RCC 7860 (cell line): ENCODE measurements at regions not wholly inside any gene's neighbourhood (a gene's known extent, or its start where the extent isn't known, plus 50 kb on each side); places are given as distances from the start of the nearest gene placed in this dataset.

Experiments used
- DNase-seq: peaks from one replicate; pipeline ENCODE4 v3.0.0-alpha.2; 2015; ENCODE audit warnings: low spot score
- FAIRE-seq: peaks from 2 replicates; lab custom pipeline; 2012; peaks lifted over from hg19 to GRCh38; lab: Jason Lieb, UNC

DNA sequence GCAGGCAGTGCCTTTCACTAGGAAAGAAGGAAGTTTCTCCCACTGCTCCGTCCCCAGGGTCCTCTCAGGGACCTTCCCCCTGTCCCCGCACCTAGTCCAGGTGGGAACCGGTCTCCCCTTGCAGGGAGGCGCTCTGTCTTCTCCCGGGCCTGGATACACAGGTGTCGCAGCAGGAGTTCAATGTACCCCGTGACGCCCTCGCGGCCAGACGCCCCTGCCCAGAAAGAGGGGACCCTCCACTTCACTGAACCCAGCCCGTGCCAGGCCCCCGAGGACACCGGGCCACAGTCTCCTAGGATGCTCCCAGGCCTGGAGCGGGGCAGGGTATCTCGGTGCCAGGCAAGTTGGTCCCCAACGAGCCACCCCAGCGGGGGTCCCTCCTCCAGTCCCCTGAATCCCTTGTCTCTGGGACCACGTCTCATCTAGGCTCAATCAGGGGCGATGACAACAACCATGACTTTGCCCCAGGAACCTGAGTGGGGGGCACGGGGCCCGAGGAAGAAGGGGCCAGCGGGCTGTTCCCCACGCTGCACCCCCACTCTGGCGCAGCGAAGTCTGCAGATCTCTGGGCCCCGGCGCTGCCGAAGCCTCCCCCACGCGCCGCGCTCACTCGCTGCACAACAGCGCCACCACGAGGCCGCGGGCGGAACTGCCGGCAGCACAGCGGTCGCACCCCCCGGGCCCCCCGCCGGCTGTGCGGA lies 103.0 kb downstream of the EDN3 start:
- FAIRE-seq (no peak), DNase-seq (no peak)

DNA sequence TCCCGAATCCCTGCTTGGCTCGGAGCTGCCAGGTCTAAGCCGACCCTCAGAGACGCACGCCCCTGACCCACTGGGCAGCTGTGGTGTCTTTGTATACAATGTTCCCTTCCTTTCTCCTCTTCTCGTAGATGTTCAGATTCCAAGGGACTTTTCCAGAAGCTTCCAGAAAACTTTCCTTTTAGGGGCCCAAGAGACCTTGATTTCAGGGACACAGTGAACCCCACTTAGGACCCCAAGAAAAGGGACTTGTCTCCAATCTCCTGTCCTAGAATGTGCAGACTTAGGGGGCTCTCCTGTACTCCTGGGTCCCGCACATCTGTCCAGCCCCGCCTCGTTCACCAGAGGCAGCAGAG lies 103.5 kb downstream of the EDN3 start:
- FAIRE-seq (no peak), DNase-seq (no peak)

DNA sequence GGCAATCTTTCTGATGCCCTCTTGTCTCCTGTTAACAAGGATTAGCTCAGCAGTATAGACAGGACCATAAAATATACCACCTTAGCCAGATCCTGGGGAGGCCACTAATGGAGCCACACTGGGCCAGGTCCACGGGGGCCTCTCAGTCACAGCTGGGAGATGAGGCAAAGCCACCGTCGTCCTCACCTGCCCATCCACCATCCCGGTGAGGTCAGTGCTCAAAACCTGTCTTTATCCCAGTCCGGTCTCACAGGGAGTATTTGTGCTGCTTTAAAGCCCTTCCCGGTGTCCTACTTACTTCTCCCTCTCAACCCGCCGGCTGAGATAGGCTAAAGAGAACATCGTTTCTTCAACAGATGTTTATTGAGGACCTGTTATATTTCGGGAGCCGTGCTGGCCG lies 104.3 kb downstream of the EDN3 start:
- FAIRE-seq (no peak), DNase-seq (no peak)

DNA sequence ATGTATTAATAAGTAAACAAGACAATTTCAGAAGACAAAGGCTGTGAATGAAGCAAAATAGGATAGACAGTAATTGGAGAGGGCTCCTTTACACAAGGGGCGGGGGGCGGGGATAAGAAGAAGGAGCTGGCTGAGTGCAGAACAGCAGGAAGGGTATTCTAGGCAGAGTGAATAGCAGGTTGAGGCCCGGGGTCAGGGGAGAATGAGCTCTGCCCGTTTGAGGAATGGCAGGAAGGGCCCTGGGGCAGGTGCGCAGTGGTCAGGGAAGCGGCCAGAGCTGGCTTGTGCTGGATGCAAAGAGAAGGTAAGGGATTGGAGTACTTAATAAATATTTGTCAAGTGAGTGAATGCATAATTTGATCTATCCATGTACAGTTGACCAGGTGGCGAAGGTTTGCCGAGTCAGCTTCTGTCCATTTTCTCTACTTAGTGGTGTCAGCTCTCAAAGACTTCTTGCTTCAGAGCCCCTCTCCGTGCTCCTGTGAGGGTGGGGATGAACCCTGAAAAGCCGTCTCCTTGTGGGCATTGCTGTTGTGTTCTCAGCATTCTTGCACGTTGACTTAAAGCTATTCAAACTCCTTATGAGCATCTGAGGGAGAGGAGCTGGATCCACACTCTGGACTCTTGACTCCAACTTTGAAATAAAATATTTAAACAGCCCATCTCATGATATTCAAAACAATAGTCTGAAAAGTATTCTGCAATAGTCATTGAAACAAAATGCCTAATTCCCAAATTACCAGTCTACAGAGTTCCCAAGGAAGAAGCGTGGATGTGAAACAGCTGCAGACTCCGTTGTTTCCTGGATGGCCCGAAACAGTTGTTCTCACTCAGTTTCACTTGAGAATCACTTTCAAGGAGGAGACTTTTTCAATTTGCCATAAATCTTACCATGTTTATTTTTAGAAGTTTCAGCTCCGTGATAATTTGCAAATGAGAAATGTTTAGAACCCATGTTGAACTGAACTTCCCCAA lies 105.1 kb downstream of the EDN3 start:
- FAIRE-seq (no peak), DNase-seq (no peak)

DNA sequence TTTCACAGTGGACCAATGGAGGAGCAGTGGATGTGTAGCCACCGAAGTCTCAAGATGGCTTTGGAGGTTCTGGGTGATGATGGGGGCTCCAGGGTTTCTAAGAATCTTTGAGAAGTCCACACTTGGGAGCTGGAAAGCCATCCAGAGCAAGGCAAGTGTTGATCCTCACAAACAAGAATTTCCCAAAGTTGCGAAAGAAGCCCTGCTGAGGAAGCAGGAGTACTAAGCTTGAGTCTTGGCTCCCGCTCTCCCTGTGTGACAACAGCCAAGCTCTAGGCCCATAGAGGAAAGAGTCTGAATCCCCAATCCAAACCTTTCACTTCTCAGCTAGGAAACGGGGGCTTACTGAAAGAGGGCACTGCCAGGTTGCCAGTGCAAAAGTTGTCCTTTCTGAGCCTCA lies 106.0 kb downstream of the EDN3 start:
- FAIRE-seq = no peak
- no peak for DNase-seq

DNA sequence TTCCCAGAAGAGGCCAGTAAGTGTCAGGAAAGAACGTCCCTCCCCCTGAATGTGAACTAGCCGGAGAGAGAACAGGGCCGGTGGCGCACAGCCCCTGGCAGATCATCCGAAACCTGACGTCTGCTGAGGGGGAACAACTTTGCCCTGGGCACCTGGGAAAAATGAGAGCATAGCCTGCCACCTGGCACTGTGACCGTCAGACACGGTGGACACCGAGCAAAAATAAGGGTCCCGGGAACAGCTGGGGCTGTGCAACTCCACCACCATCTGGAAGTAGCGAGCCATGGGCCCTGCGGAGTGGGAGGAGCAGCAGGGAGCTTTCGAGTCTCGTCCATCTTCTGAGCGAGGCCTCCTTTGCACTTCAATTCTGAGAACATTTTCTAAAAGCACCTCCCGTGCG lies 110.8 kb downstream of the EDN3 start:
- no peak for DNase-seq

DNA sequence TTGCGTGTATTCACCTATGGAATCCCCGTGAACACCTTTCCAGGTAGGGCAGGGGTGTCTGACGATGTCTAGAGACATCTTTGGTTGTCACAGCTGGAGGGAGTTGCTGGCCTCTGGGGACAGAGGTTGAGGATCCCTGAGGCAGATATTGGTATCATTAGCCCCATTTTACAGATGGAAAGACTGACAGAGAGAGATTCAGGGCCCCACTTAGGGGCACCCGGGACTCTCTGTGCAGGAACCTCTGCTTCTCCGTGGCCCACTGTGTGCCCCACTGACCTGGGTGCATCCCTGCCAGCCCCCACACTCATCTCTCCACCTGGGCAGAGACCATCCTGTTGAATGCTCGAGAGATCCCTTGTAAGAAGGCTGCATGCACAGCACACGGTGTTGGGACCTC lies 111.2 kb downstream of the EDN3 start:
- FAIRE-seq = no peak

More for the DNA sequence above, 110.8 kb downstream of the EDN3 start:
- no peak for FAIRE-seq

DNA sequence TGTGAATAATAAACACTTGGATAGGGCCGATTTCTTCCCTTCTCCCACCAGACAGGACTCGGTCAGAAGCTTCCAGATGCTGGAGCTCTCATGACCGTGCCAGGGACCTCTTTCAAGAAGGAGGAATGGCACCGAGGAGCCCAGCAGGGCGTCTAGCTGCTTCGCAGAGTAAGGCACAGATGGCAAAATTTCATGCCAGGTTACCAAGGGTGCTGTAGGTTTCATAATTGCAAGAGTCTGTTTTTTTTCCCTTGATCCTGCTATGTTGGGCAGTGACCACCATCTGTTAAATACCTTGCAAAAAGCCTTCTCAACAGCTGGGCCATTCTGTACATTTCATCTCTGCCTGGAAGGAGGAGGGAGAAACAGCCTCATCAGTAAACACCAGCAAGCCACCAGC lies 111.8 kb downstream of the EDN3 start:
- no peak for FAIRE-seq

More for the DNA sequence above, 111.2 kb downstream of the EDN3 start:
- no peak for DNase-seq

DNA sequence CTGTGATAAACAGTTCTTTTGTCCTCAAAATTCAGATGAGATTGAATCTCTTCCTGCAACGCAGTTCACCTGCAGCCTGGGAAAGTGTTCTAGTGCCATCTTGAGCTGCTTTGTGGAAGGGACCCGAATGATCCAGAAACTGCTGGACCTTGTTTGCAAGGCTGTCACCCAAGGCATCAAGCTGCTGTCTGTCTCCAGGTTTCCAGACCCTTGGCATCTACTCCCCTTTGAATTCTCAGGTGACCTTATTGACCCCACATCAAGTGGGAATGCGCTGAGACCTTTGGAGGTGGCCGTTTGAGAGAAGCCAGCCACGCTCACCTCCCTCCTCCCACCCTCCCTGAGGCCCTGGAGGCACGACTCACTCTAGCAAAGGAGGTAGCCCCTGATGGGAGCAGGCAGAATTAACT lies 112.5 kb downstream of the EDN3 start:
- FAIRE-seq (no peak), DNase-seq (no peak)

More for the DNA sequence above, 111.8 kb downstream of the EDN3 start:
- DNase-seq = no peak

DNA sequence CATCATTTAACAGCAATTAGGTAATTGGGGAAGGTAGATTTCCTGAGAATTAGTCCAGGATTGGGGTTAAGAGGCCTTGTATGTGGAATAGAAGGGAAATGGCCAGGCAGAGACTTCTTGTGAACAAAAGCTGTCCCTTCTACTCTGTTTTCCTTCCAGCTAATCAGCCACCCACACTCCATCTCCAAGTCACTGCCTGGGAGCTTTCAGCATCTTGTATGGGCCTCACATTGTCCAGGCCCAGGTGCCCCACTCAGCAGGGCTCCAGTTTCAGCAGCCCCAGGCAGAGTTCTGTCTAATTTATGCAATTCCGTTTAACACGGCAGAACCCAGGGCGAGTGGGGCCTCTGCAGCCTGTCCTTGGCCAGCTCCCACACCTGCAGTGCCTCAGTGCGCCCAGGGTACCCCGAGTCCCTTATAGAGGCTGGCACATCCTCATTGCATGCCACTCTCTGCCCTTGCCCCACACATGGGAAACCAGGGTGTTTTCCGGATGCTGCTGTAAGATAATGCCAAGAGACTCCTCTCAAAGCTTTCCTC lies 113.0 kb downstream of the EDN3 start:
- FAIRE-seq = no peak
- no peak for DNase-seq

DNA sequence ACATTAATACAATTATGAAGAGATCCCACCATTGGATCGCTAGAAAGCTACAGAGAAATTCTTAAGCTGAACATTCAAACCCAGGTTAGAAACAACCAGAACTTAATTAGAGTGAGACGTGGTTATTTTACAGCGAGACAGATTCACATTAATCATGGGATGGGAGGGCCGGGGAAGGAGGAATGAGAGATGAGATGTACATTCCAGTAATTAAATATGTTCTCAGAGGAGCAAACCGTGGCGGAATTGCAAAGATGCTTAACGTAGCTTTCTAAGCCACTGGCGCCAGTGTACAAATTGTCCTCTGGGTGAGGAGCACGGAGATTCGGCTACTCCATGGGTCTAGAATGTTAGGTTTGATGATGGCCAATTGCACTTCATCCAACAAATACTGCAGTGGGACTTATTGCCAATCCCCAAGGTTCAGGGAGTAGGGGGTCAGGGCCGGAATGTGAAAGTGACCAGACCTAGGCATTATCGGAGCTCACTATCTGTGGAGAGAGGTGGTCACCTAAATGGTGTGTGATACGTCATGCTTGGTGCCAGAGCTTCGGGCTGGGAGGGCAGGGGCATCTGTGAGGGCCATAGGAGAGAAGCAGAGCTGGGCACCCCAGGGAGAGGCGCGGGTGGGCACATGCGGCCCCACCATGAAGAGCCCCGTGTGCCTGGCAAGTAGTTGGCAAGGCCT lies 114.7 kb downstream of the EDN3 start:
- FAIRE-seq = no peak
- no peak for DNase-seq

DNA sequence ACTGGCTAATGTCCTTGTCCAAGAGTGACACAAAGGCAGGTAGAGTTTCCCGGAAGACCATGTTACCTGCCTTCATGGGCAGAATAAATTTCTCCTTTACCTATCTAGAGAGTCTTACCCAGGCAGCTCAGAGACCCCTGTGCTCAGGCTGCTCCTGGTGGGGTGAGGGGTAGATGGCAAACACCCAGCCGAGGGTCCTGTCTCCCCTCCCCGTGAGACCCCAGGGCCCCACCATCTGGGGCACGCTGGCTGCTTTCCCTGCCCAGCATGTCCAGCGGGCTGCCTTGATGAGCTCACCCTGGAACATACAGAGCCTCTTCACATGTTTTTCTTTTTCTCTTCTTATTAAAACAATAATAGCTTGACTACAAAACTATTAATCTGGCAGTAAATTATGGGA lies 116.5 kb downstream of the EDN3 start:
- no peak for DNase-seq
- no peak for FAIRE-seq

DNA sequence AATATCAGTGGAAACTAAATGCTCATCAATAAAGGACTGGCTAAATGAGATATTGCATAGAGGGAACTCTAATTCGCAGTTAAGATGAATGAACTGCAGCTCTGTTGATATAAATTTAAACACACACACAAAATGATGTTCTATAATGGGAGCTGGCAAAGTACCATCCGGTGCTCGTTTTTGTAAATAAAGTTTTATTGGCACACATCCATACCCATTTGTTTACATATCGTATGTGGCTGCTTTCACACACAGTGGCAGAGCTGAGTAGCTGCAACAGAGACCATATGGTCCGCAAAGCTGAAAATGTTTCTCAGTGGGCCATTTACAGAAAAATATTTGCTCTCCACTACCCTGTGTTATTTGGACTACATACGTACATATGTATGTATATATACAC lies 120.7 kb downstream of the EDN3 start:
- FAIRE-seq (no peak), DNase-seq (no peak)

DNA sequence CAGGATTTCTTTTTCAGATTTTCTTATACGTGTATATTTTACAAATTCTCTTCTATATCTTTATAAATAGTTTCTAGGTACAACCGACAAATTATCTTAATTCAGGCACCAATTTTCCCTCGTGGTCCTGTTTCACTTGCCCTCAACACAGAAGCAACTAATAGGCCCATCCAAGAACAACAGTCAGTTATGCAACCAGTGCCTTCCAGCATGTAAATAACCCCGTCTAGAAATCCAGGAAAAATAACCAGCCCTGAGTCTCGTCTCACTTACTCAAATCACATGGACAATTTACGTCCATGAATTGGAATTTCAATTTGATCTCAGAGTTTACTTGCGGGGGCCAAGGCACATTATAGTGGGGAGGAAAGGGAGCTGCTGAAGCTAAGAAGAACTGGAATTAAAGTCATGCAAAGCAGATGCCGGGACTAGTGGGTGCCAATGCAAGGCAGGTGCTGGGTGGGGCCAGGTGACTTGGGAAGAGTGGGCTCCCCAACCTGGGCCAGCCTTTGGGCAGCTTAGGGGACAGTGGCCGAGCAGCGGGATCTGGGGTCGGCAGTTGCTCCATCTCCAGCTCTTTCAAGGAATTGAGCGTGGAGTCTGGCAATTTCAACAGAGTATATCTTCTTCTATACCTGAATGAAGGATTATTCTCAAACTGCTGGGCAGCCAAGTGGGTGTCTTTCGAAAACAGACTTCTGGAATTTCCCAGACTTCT lies 121.7 kb downstream of the EDN3 start:
- no peak for FAIRE-seq
- DNase-seq = no peak

DNA sequence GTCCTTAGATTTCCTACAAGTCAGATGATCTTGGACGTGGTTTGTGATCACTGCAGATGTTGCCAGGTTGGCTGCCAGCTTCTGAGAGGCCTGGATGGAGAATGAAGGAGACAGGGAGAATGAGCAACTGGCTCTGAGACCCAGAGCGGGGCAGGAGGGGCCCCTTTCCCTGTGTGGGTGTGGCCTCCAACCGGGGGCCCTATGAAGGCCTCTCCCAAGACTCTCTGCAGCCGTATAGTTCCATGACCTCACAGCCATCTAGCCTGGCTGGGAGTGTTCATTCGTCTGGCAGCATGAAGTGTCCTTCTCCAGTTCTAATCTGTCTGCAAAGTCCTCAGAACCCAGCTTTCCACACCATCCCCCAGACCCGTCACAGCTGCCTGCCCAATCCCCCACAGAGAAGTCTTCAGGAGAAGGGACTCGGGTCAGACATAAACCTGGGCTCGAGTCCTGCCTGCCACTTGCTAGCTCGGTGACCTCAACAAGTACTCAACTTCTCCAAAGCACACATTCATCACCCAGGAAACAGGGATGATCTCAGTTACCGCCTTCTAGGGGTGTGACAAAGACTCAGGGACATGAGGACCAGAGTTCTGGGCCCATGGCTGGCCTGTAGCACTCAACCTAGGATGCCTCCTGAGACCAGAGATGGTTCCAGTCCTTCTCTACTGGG lies 122.6 kb downstream of the EDN3 start:
- FAIRE-seq (no peak), DNase-seq (no peak)

DNA sequence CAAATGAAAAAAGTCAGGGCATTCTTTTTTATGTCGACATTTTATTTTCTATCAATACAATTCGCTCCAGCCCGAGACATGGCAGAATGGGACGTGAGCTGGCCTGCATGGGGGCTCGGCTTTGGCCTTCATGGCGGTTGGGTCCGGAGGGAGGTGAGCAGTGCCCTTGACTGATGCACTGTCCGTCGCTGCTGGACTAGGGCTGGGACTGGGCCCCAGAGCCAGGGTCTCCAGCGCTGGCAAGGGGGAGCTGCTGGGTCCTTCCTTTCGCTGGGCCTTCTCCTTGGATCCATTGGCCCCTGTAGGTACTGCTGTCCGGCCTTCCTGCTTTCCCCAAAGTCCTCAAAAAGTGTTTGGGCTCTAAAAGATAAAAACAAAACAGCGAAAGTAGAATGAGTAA lies 124.6 kb downstream of the EDN3 start:
- FAIRE-seq = no peak
- no peak for DNase-seq

DNA sequence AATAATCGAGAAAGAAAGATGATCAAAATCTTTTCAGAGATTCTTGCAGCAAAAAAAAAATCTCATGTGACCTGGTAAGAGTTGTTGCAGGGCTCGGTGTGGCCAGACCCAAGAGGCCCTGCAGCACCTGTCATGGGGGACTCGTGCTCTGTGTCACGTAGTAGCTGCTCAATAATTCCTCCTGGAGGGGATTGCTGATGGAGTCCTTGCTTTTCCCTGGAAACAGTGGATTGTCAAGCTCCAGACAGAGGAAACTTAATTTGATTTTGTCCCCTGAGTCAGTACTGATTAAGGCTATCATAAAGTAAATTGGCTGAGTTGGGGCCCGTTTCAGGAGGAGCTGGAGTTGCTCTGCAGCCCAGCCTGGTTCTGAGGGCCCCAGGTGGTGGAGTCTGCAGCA lies 125.2 kb downstream of the EDN3 start:
- no peak for FAIRE-seq
- no peak for DNase-seq

DNA sequence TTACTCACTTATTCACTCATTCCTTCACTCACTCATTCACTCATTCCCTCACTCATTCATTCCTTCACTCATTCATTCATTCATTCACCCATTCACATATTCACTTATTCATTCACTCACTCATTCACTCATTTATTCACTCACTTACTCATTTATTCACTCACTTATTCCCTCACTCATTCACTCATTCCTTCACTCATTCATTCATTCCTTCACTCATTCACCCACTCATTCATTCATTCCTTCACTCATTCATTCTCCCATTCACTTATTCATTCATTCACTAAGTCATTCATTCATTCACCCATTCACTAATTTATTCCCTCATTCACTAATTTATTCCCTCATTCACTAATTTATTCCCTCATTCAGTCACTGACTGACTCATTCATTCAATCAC lies 127.6 kb downstream of the EDN3 start:
- no peak for FAIRE-seq
- no peak for DNase-seq

DNA sequence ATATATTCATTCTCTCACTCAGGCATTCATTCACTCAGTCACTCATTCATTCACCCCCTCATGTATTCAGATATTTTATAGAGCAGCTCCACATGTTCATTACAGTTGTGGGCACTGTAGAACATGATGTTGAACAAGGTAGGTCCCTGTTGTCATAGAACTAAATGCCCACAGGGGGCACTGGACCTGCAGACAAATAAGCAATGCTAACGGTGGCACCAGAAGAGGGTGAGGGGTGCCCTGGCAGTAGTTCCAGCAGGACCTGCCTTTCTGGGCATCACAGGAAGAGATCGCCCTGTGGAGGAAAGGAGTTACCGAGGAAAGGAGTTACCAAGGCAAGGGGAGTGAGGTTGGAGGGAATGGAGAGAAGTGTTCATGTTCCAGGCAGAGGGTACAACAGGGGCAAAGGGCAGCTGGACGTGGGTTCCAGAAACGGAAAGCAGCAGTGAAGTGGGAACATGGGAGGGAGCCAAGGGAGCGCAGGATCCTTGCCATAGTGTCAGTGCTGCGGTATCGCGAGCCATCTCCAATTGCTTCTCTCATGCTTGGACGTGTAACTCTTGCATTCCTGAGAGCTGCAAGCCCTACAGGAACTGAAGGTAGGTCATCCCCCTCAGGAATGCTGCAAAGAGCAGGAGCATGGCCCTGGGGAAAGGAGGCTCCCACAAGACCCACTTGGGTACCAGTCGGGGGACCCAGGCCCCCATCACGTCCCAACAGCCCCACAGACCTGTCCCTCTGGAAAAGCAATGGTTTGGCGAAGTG lies 128.2 kb downstream of the EDN3 start:
- DNase-seq = no peak
- FAIRE-seq = no peak
